HEK293T (cell line): ENCODE measurements at regions not wholly inside any gene's neighbourhood (a gene's known extent, or its start where the extent isn't known, plus 50 kb on each side); places are given as distances from the start of the nearest gene placed in this dataset.

Experiments
- CTCF ChIA-PET: fragments of 350-600 bp; formaldehyde crosslinking; extraction: SDS; loops from one replicate; lab custom pipeline; 2021; ENCODE audit warnings: antibody characterized with exemption, inconsistent platforms; lab: Yijun Ruan, JAX
- POLR2A ChIA-PET: fragments of 350-600 bp; formaldehyde crosslinking; extraction: SDS; loops from one replicate; lab custom pipeline; 2020; ENCODE audit warnings: antibody characterized with exemption, inconsistent platforms; lab: Yijun Ruan, JAX
- DNase-seq: peaks from one replicate; pipeline ENCODE4 v3.0.0; 2012; ENCODE audit warnings: mixed read lengths; ENCODE audit errors: extremely low spot score
- ARNT ChIP-seq: fragments of 450-650 bp; IDR thresholded peaks from 2 replicates; pipeline ENCODE4 v1.6.1; 2017; ENCODE audit warnings: mild to moderate bottlenecking
- BHLHE40 ChIP-seq: fragments of 450-650 bp; IDR thresholded peaks from 2 replicates; pipeline ENCODE4 v1.6.1; 2016; ENCODE audit warnings: mild to moderate bottlenecking, moderate library complexity, borderline replicate concordance
- CTBP1 ChIP-seq: fragments of 450-650 bp; IDR thresholded peaks from 2 replicates; pipeline ENCODE4 v1.6.1; 2016; ENCODE audit warnings: borderline replicate concordance
- ELF4 ChIP-seq: fragments of 450-650 bp; IDR thresholded peaks from 2 replicates; pipeline ENCODE4 v1.6.1; 2017; ENCODE audit warnings: antibody characterized with exemption
- FOXA1 ChIP-seq: fragments of 450-650 bp; IDR thresholded peaks from 2 replicates; pipeline ENCODE4 v1.6.1; 2016; ENCODE audit warnings: mild to moderate bottlenecking
- FOXK2 ChIP-seq: fragments of 450-650 bp; IDR thresholded peaks from 2 replicates; pipeline ENCODE4 v1.6.1; 2016; ENCODE audit warnings: mild to moderate bottlenecking
- FOXM1 ChIP-seq: fragments of 450-650 bp; IDR thresholded peaks from 2 replicates; pipeline ENCODE4 v1.6.1; 2017; ENCODE audit warnings: mild to moderate bottlenecking, borderline replicate concordance
- HDGF ChIP-seq: fragments of 450-650 bp; IDR thresholded peaks from 2 replicates; pipeline ENCODE4 v1.6.1; 2017; ENCODE audit warnings: antibody characterized with exemption, borderline replicate concordance
- L3MBTL2 ChIP-seq: fragments of 450-650 bp; conservative IDR thresholded peaks from 2 replicates; pipeline ENCODE4 v1.6.1; 2016; ENCODE audit warnings: mild to moderate bottlenecking
- LEF1 ChIP-seq: fragments of 450-650 bp; IDR thresholded peaks from 2 replicates; pipeline ENCODE4 v1.6.1; 2017; ENCODE audit warnings: mild to moderate bottlenecking, borderline replicate concordance
- NFRKB ChIP-seq: fragments of 450-650 bp; IDR thresholded peaks from 2 replicates; pipeline ENCODE4 v1.6.1; 2016; ENCODE audit warnings: mild to moderate bottlenecking, moderate library complexity
- SP1 ChIP-seq: fragments of 450-650 bp; IDR thresholded peaks from 2 replicates; pipeline ENCODE4 v1.6.1; 2017
- SUZ12 ChIP-seq: fragments of 450-650 bp; IDR thresholded peaks from 2 replicates; pipeline ENCODE4 v1.6.1; 2016; ENCODE audit warnings: mild to moderate bottlenecking
- TARDBP ChIP-seq: fragments of 450-650 bp; IDR thresholded peaks from 2 replicates; pipeline ENCODE4 v1.6.1; 2016
- ZNF384 ChIP-seq: fragments of 450-650 bp; IDR thresholded peaks from 2 replicates; pipeline ENCODE4 v1.6.1; 2016
- TF ChIP-seq, protein P1 (sequence below): fragments of 450-650 bp; IDR thresholded peaks from 2 replicates; pipeline ENCODE4 v1.6.1; 2016

DNA sequence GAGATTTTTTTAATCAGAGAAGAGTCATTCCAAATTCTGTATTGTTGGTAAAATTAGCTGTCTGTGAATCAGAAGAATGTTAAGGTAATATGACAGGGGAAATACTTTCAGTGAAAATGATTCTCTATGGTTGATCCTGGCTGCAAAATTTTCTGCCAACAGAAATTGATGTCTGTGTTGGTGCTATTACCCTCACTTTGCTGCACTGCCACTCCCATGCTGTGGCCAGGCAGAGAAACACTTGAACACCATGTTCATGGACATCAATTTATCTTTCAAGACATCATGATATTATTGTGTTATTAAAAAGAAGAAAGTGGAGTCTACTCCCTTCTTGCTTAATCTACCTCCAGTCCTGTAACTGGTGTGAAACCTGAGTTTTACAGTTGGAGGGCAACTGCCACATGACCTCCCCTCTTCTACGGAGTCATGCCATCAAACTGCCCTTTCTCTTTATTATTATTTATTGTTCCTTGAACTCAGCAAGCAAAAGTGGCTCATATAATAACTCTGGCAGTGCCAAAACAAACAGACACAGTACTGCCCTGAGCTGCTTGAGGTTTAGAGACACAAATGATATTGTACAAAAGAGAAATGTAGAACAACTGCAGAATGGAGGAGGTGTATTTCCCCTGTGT lies 288.0 kb upstream of the JAG1 start:
- DNase-seq: no peak
- POLR2A ChIA-PET: no interaction called here
- CTCF ChIA-PET: no interaction called here

DNA sequence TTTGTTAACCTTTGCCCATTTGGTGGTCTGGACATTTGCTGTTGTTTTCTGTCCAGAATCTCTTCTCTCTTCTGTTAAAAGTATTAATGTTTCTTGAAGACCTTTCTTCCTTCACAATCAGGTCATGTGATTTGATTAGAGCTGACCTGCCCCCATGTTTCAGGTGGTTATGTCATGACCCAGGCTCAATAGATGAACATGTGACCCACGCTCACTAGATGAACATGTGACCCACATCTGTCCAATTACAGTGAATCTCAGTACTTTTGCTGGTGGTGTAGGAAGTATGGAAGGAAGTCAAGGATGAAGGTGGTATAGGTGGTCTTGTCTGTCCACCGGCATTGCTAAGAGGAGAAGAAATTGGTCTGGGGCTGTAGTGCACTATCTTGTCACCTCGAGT lies 289.1 kb upstream of the JAG1 start:
- ChIA-PET CTCF (no interaction called here), POLR2A (no interaction called here)
- no peak for DNase-seq
- TF ChIP-seq FOXA1 (no peak), NFRKB (no peak), FOXK2 (no peak), HDGF (no peak), FOXM1 (no peak), ELF4 (no peak), SP1 (no peak), ARNT (no peak), CTBP1 (no peak), LEF1 (no peak), BHLHE40 (no peak), TARDBP (no peak), L3MBTL2 (no peak)
- TF ChIP-seq, protein P1, sequence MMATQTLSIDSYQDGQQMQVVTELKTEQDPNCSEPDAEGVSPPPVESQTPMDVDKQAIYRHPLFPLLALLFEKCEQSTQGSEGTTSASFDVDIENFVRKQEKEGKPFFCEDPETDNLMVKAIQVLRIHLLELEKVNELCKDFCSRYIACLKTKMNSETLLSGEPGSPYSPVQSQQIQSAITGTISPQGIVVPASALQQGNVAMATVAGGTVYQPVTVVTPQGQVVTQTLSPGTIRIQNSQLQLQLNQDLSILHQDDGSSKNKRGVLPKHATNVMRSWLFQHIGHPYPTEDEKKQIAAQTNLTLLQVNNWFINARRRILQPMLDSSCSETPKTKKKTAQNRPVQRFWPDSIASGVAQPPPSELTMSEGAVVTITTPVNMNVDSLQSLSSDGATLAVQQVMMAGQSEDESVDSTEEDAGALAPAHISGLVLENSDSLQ: no peak

More for the DNA sequence above, 288.0 kb upstream of the JAG1 start:
- TF ChIP-seq FOXA1 (no peak), ZNF384 (no peak)

DNA sequence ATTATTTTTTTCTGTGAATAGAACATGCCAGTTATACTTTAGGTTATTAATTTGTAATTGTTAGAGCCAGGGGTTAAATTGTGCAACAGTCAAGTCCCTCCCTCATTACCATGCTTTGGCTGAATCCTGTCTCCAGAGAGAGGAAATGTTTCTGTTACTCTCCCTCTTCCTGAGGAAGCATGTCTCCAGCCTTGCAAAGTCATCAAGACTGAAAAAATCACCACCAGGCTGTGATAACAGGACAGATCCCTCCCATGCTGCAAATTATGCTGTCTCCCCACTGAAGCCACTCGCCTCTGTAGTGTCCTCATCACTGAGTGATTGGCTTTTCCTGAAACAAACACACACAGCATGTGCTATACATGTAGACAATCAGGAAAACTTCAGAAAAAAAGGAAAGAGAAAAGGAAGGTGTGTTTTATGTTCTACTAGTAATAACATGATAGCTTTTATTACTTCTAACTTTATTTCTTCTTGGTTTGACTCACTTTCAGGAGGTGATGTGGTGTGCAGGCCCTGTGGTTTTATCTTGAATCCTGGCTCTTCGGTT lies 290.0 kb upstream of the JAG1 start:
- TF ChIP-seq ARNT (no peak), TARDBP (no peak), LEF1 (no peak), CTBP1 (no peak), HDGF (no peak), FOXM1 (no peak), BHLHE40 (no peak), SP1 (no peak), FOXA1 (no peak), FOXK2 (no peak), SUZ12 (no peak), ZNF384 (no peak), ELF4 (no peak), L3MBTL2 (no peak), NFRKB (no peak)
- TF ChIP-seq, protein P1: no peak
- no peak for DNase-seq
- CTCF ChIA-PET: no interaction called here
- POLR2A ChIA-PET: no interaction called here

DNA sequence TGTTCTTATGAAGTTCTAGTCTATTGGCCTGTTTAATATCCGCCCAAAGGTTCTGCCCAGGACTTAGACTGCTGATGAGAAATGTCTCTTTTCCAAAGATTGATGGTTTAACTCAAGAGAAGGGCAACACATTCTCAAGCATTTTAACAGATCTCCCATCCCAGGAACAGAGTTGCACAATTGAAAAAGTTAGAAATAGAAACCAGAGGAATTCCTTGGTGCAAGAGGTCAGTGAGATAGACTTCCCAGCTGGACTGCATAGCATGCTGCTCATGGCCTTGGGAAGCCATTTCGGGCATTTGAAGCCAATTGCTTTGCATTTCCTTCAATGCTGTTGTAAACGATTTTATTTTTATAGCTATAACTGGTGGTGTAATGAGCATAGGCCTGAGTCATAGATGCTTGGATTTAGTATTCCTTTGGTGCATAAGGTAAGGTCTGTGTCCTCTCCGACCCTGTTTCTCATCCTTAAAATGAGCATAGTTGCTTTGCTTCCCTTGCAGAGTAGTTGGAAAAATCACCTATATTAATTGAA lies 292.2 kb upstream of the JAG1 start:
- POLR2A ChIA-PET: no interaction called here
- CTCF ChIA-PET: no interaction called here
- TF ChIP-seq TARDBP (no peak), L3MBTL2 (no peak), SUZ12 (no peak), NFRKB (no peak), FOXK2 (no peak), ELF4 (no peak), ZNF384 (no peak), BHLHE40 (no peak), SP1 (no peak), HDGF (no peak), LEF1 (no peak), FOXA1 (no peak), CTBP1 (no peak), ARNT (no peak), FOXM1 (no peak)
- TF ChIP-seq, protein P1: no peak
- DNase-seq: no peak

DNA sequence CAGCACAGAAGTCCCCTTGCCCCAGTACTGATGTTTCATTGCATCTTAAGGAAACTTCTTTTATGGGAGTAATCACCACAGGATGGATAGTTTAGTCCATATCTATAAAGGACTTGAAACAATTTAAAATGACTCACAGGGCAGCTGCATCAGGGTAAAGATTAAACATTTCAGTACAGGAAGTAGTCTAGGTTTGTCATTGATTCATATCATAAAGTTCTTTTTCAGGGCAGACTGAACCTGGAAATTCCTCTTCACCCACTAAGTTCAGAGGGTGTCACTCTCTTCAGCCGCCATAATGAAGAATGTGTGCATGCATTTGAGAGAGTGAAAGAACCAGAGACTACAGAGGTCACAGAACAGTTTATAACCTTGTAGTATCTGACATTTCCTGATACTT lies 296.3 kb upstream of the JAG1 start:
- TF ChIP-seq, protein P1: no peak
- TF ChIP-seq FOXK2: no peak
- TF ChIP-seq ZNF384: no peak
- no peak for TF ChIP-seq CTBP1
- no peak for TF ChIP-seq ELF4
- no peak for TF ChIP-seq L3MBTL2
- TF ChIP-seq SUZ12: no peak
- no peak for TF ChIP-seq FOXM1
- TF ChIP-seq SP1: no peak
- no peak for TF ChIP-seq NFRKB
- TF ChIP-seq BHLHE40: no peak
- TF ChIP-seq HDGF: no peak
- no peak for TF ChIP-seq LEF1
- no peak for TF ChIP-seq TARDBP
- ChIA-PET POLR2A (no interaction called here), CTCF (no interaction called here)
- DNase-seq: no peak
